Suprapubic skin (tissue), 4 donors: ENCODE measurements at regions not wholly inside any gene's neighbourhood (a gene's known extent, or its start where the extent isn't known, plus 50 kb on each side); places are given as distances from the start of the nearest gene placed in this dataset.

ENCODE experiments used
- DNase-seq, 2 donors: peaks; one replicate each; pipeline ENCODE4 v3.0.0-alpha.2; 2019; ENCODE audit warnings: low spot score in 2 of 2
- H3K27ac ChIP-seq: fragments of 200-600 bp; sonication (generic); one replicate; pipeline ENCODE4 v1.5.1; 2019
- H3K27me3 ChIP-seq: fragments of 200-600 bp; sonication (generic); one replicate; pipeline ENCODE4 v1.5.1; 2019
- H3K36me3 ChIP-seq: fragments of 200-600 bp; sonication (generic); one replicate; pipeline ENCODE4 v1.5.1; 2019
- H3K4me1 ChIP-seq: fragments of 200-600 bp; sonication (generic); one replicate; pipeline ENCODE4 v1.5.1; 2019
- H3K4me3 ChIP-seq: fragments of 200-600 bp; sonication (generic); one replicate; pipeline ENCODE4 v1.5.1; 2019; ENCODE audit warnings: mild to moderate bottlenecking
- H3K9me3 ChIP-seq: fragments of 200-600 bp; sonication (generic); one replicate; pipeline ENCODE4 v1.5.1; 2019
- EP300 ChIP-seq: sonication (generic); formaldehyde crosslinking; IDR thresholded peaks from one replicate; pipeline ENCODE4 v1.6.1; 2017; ENCODE audit warnings: antibody characterized with exemption
- POLR2A ChIP-seq, 2 donors: fragments of 450-650 bp; IDR thresholded peaks; one replicate each; pipeline ENCODE4 v1.6.1; 2017; ENCODE audit warnings: antibody characterized with exemption in 2 of 2, mild to moderate bottlenecking in 2 of 2, moderate library complexity in 2 of 2
- POLR2AphosphoS5 ChIP-seq, 3 donors: sonication (generic); formaldehyde crosslinking; IDR thresholded peaks; one replicate each; pipeline ENCODE4 v1.6.1; 2017; ENCODE audit warnings: antibody characterized with exemption in 3 of 3
- WGBS: methylation state at CpG from one replicate; pipeline ENCODE4 v1.1.5; 2018; 5-methylcytosine and 5-hydroxymethylcytosine counted together
- TF ChIP-seq, protein P1 (sequence below), 2 donors: fragments of 200-600 bp in 1 of 2; fragments of 450-650 bp in 1 of 2; sonication (generic) in 1 of 2; IDR thresholded peaks; one replicate each; pipeline ENCODE4 v1.5.1; 2016 to 2019; ENCODE audit warnings: antibody characterized with exemption in 2 of 2, mild to moderate bottlenecking in 1 of 2, moderate library complexity in 1 of 2

DNA sequence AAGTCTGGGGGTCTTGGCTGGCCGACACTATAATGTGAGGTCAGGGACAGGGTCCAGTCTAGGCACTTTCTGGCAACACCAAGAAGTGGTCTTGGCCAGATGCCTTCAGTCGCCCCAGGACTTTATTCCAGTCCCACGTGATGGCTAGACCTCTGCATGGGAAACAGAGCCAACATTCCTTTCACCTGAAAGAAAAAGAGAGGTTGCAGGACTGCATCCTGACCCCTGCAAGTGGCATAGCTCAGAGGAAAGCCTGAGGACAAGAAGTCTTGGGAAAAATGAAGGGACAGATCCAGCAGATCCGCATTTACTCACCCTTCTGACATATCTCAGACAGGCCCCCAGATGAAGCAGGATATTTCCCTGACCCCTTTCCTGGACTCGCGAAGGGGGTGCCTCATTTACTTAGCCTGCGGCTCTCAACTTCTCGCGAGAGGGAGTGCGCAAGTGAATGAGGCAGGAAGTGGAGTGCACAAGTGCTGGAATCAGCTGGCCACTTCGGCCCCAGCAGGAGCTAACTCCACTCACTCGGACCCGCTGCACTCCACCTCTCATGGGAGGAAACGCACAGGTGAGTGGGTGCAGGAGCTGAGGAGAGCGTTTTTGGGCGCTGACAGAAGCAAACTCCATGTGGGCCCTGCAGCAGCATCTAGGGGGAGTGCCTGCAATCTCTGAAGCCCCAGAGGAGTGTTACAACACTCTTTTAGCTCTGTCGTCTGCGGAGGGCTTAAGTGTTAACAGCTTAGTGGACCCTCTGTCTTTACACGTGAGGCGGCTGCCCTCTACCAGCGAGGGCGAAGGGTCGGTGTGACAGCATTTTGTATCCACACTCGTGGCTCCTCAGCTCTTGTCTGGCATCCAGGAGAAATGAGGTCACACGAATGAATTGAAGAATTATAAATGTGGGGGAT, 916.2 kb upstream of the GHITM start:
- no peak overlapping the region for H3K27ac ChIP-seq
- H3K4me3 ChIP-seq: no peak overlapping the region
- TF ChIP-seq EP300 (no peak), POLR2AphosphoS5 (IDR thresholded peaks at IDR 0.05) (no peak), POLR2A (IDR thresholded peaks at IDR 0.05) (no peak)
- TF ChIP-seq, protein P1, sequence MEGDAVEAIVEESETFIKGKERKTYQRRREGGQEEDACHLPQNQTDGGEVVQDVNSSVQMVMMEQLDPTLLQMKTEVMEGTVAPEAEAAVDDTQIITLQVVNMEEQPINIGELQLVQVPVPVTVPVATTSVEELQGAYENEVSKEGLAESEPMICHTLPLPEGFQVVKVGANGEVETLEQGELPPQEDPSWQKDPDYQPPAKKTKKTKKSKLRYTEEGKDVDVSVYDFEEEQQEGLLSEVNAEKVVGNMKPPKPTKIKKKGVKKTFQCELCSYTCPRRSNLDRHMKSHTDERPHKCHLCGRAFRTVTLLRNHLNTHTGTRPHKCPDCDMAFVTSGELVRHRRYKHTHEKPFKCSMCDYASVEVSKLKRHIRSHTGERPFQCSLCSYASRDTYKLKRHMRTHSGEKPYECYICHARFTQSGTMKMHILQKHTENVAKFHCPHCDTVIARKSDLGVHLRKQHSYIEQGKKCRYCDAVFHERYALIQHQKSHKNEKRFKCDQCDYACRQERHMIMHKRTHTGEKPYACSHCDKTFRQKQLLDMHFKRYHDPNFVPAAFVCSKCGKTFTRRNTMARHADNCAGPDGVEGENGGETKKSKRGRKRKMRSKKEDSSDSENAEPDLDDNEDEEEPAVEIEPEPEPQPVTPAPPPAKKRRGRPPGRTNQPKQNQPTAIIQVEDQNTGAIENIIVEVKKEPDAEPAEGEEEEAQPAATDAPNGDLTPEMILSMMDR (IDR thresholded peaks at IDR 0.05): no peak
- no peaks in the 10 kb centered on the region for H3K9me3 ChIP-seq
- H3K27me3 ChIP-seq: no peaks in the 10 kb centered on the region
- H3K4me1 ChIP-seq: no peaks in the 10 kb centered on the region
- 86% methylated on average over 25 of the region's 25 CpGs for WGBS
- no peak for DNase-seq
- H3K36me3 ChIP-seq: no peaks in the 10 kb centered on the region

DNA sequence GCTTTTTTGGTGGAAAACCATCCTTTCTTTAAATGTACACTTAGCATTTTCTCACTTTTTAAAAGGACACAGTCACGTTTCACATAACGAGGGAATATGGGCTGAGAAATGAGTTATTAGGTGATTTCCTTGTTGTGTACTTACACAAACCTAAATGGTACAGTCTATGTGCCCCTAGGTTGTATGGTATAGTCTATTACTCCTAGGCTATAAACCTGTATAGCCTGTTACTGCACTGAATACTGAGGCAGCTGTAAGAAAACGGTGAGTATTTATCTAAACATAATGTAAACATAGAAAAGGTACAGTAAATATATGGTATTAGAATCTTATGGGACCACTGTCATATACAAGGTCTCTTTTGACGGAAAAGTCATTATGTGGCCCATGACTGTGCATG, 913.5 kb upstream of the GHITM start:
- Histone ChIP-seq H3K36me3 (no peaks in the 10 kb centered on the region), H3K9me3 (no peaks in the 10 kb centered on the region), H3K27me3 (no peaks in the 10 kb centered on the region), H3K4me3 (no peak overlapping the region), H3K4me1 (no peaks in the 10 kb centered on the region), H3K27ac (no peak overlapping the region)
- no peak for TF ChIP-seq POLR2A (IDR thresholded peaks at IDR 0.05)
- TF ChIP-seq, protein P1 (IDR thresholded peaks at IDR 0.05): no peak
- no peak for TF ChIP-seq POLR2AphosphoS5 (IDR thresholded peaks at IDR 0.05)
- no peak for TF ChIP-seq EP300
- WGBS: 74% methylated on average over 4 of the region's 4 CpGs
- no peak for DNase-seq

DNA sequence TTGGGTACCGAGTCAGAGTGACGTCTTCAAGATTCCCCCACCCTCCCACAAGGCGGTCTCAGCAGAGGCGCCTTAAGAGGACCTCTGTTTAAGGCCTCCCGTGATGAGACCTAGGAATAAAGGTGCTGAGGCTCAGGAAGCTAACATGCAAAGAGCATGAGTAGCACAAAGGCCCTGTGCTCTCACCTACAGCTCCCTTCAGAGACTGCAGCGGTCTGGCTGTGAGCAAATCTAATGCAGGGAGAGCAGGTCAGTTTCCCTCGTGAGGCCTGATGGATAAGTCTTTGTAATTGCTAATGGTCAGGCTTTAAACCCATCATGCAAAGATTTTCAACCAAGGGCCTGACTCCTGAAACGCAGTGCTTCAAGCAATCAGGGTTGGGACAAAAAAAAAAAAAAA, 909.3 kb upstream of the GHITM start:
- H3K9me3 ChIP-seq: no peaks in the 10 kb centered on the region
- H3K27ac ChIP-seq: no peak overlapping the region
- H3K4me3 ChIP-seq: no peak overlapping the region
- H3K36me3 ChIP-seq: no peaks in the 10 kb centered on the region
- WGBS: 88% methylated on average over 8 of the region's 8 CpGs
- TF ChIP-seq EP300: no peak
- TF ChIP-seq, protein P1 (IDR thresholded peaks at IDR 0.05): no peak
- no peak for TF ChIP-seq POLR2AphosphoS5 (IDR thresholded peaks at IDR 0.05)
- TF ChIP-seq POLR2A (IDR thresholded peaks at IDR 0.05): no peak
- no peaks in the 10 kb centered on the region for H3K27me3 ChIP-seq
- DNase-seq: no peak
- no peaks in the 10 kb centered on the region for H3K4me1 ChIP-seq

DNA sequence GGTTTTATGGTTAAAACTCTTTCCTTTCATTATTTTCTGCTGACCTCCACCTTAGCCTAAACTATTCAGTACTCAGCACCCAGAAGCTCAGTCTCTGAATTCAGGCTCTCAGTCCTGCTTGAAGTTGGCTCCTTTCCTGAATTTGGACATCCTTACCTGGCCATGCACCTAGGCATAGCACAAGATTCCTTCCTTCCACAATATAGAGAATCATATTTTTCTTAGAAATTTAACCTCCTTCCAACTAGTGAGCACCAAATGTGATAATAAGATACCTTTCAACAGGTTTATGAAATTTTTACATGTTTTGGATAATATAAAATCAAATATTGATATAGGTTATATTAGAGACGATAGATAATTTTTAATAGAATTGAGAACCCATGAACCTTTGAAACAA, 905.6 kb upstream of the GHITM start:
- H3K9me3 ChIP-seq: no peaks in the 10 kb centered on the region
- WGBS: 91% methylated on average over 1 of the region's 1 CpG
- no peaks in the 10 kb centered on the region for H3K27me3 ChIP-seq
- no peaks in the 10 kb centered on the region for H3K36me3 ChIP-seq
- H3K4me3 ChIP-seq: no peak overlapping the region
- no peaks in the 10 kb centered on the region for H3K4me1 ChIP-seq
- no peak for TF ChIP-seq POLR2AphosphoS5 (IDR thresholded peaks at IDR 0.05)
- TF ChIP-seq, protein P1 (IDR thresholded peaks at IDR 0.05): no peak
- TF ChIP-seq POLR2A (IDR thresholded peaks at IDR 0.05): no peak
- no peak for TF ChIP-seq EP300
- no peak for DNase-seq
- no peak overlapping the region for H3K27ac ChIP-seq

DNA sequence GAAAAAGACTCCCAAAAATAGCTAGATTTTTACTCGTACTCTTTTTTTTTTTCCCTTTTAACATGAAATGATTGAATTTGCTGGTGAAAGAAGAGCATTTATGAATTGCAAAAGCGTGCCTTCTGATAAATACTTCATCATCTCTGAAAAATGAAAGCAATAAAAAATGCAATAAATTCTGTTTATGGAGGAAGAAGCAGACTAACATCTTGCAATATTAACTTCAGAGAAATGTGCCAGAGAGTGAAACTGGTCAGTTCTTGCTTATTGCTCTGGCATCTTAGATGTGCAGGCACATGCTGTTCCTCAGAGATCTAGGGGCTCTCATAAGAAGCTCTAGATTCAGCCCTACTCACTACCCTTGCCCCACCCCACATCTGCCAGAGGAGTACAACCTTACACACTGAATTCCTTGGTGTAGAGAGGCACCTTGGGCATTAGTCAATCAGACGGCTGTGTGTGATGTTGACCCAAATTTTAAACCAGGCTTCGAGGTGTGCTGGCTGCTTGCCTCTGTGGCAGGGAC, 891.1 kb upstream of the GHITM start:
- Histone ChIP-seq H3K36me3 (no peaks in the 10 kb centered on the region), H3K4me1 (no peaks in the 10 kb centered on the region), H3K27me3 (no peaks in the 10 kb centered on the region), H3K9me3 (no peaks in the 10 kb centered on the region), H3K4me3 (no peak overlapping the region), H3K27ac (no peak overlapping the region)
- 34% methylated on average over 4 of the region's 4 CpGs for WGBS
- DNase-seq: no peak
- TF ChIP-seq POLR2A (IDR thresholded peaks at IDR 0.05) (no peak), EP300 (no peak), POLR2AphosphoS5 (IDR thresholded peaks at IDR 0.05) (no peak)
- TF ChIP-seq, protein P1 (IDR thresholded peaks at IDR 0.05): no peak
